Urinary bladder (tissue), 3 donors: ENCODE measurements at regions not wholly inside any gene's neighbourhood (a gene's known extent, or its start where the extent isn't known, plus 50 kb on each side); places are given as distances from the start of the nearest gene placed in this dataset.
"Not testable (repeated sequence)": the region's sequence is repeated elsewhere in the genome, so short reads cannot be mapped to it uniquely, and the experiment has no call there.

Source experiments
- DNase-seq: peaks from one replicate; pipeline ENCODE4 v3.0.0-alpha.2; 2015; ENCODE audit errors: extremely low spot score
- H3K27ac ChIP-seq: one replicate; pipeline ENCODE4 v1.5.1; 2013; ENCODE audit warnings: low read depth, mild to moderate bottlenecking, moderate library complexity
- H3K36me3 ChIP-seq: one replicate; pipeline ENCODE4 v1.6.1; 2013; ENCODE audit warnings: mild to moderate bottlenecking, moderate library complexity; ENCODE audit not compliant: insufficient read depth
- H3K4me1 ChIP-seq: one replicate; pipeline ENCODE4 v1.6.1; 2013; ENCODE audit warnings: mild to moderate bottlenecking, moderate library complexity; ENCODE audit not compliant: insufficient read depth
- H3K4me3 ChIP-seq: one replicate; pipeline ENCODE4 v1.5.1; 2013; ENCODE audit warnings: low read depth, low read length
- WGBS: extraction: QIAGEN DNeasy Blood & Tissue Kit; methylation state at CpG from one replicate; pipeline ENCODE4 v1.1.7; 2013; 5-methylcytosine and 5-hydroxymethylcytosine counted together
- donor health status: healthy with polysubstance abuse.
- donor health status: healthy.

DNA sequence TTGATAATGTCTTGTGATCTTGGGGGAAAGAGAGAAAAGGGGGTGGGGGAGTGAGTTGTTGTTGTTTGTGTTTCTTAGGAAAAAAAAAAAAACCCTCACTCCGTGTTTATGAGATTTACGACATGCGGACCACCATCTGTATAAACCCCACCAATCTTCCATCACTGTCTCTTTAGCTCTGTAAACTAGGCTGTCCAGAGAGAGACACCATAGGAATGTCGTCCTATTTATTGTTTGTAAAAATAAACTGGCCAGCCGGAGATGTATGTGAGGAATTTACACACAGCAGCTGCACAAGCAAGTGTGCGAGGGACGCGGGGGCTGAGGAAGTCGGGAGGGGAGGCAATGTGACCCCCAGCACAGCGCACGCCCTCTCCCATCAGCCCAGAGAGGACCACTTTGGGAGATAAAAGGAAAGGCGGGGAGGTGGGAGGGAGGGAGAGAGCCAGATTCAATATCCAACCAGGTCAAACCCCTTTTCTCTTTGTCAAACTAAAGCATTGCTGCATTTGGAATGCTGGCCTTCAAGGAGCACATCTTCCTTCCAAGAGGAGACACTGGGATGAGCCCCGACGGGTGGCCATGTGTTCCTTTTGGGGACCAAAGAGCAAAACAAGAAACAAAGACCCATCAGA, 136.2 kb upstream of the SALL1 start:
- no peaks in the 10 kb centered on the region for H3K4me1 ChIP-seq
- H3K36me3 ChIP-seq: no peaks in the 10 kb centered on the region
- no peak overlapping the region for H3K4me3 ChIP-seq
- WGBS: 35% methylated on average over 14 of the region's 14 CpGs
- no peak for DNase-seq
- no peak overlapping the region for H3K27ac ChIP-seq

DNA sequence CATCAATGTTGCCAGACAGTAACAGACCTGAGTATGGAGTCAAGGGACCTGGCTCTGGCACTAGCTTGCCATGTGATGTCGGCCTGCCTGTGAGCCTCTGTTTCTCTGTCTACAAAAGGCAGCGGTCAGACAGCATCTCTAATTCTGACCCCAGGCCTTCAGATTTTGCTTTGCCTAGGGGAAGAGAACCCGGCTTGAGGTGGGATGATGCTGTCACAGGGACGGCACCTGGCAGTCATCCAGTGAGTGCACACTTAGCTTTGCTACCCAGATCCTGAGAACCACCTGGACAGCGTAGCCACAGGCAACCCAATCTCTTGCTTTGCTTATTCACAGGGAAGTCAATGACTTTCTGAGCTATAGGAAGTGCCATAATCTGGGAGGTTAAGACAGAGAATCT, 135.2 kb upstream of the SALL1 start:
- no peaks in the 10 kb centered on the region for H3K4me1 ChIP-seq
- no peak overlapping the region for H3K4me3 ChIP-seq
- no peaks in the 10 kb centered on the region for H3K36me3 ChIP-seq
- WGBS: 90% methylated on average over 5 of the region's 5 CpGs
- DNase-seq: no peak
- H3K27ac ChIP-seq: no peak overlapping the region

DNA sequence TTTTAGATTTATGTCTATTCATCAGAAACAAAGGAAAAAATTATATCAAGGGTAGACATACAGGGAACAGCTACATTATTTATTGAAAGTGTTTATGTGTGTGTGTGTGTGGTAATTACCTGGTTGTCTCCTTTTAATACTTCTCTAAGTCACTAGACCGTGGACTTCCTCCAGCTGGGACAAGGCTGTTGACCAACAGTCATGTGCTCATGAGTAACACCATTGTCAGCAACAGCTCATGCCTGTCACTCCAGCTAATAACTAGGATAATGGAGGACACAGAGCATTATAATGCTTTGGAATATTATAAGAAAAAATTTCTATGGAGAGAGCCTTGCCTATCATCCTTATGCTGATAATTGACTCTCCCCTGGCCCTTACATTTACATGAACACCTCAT, 125.3 kb upstream of the SALL1 start:
- H3K36me3 ChIP-seq: no peaks in the 10 kb centered on the region
- H3K4me1 ChIP-seq: no peaks in the 10 kb centered on the region
- no peak overlapping the region for H3K4me3 ChIP-seq
- 70% methylated on average over 1 of the region's 1 CpG for WGBS
- DNase-seq: no peak
- no peak overlapping the region for H3K27ac ChIP-seq

DNA sequence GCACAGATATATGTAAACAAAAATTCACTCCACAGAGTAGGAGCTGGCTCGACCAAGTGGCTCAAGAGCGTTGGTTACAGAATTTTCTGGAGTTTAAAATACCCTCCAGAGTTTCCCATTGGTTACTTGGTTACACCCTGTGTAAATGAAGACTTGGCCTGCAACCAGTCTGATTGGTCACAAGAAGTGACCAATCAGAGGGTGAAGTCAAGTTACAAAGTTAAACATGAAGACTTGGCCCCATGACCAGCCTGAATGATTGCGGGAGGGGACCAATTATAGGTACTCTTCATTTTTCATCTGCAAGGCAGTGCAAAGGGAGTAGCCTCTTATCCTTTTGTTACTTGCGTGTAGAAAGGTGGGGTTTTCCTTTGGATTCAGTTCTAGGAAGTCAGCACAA, 121.3 kb upstream of the SALL1 start:
- Histone ChIP-seq H3K4me1 (no peaks in the 10 kb centered on the region), H3K36me3 (no peaks in the 10 kb centered on the region), H3K4me3 (no peak overlapping the region), H3K27ac (no peak overlapping the region)
- DNase-seq: no peak
- 83% methylated on average over 4 of the region's 4 CpGs for WGBS

DNA sequence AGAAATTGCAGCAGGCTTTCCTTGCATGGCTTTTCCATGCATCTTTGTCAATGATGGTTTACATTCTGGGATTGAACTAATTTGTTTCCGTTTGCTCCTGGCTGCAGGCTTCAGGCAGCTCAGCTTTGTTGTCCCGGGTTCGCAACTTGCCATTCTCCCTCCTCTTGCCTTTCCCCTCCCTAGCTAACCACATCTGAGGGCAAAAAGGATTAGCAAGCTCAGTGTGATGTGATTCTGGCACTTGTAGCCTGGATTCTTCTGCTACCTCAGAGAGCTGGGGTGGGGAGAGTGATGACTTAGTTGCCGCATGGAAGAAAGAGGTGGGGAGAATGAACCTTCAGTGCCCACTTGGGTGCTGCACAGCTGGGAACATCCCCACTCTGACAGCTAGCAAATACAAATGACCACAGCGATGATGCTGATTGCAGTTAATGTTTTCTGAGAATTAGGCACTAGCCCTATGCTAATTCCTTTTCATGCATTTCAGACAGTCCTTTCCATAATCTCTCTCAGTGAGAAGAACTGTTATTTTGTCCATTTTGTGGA, 120.2 kb upstream of the SALL1 start:
- no peak for DNase-seq
- WGBS: 39% methylated on average over 5 of the region's 5 CpGs
- no peak overlapping the region for H3K27ac ChIP-seq
- H3K4me1 ChIP-seq: no peaks in the 10 kb centered on the region
- H3K36me3 ChIP-seq: no peaks in the 10 kb centered on the region
- H3K4me3 ChIP-seq: no peak overlapping the region

DNA sequence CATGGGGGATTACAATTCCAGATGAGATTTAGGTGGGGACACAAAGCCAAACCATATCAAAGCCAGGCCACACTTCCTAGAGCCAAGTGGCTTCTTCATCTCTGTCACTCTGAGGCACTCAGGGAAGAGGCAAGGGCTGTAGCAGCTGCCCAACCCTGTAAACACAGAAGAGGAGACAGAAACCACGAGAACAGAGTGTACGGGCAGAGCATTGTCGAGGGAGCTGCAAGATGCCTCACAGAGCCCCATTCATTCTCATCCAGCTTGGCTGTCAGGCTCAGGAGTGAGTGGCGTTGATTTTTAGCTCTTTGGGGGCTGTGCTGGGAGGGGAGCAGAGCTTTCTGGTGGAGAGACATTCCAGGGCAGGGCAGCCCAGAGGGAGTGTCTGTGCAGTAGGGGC, 117.2 kb upstream of the SALL1 start:
- no peak overlapping the region for H3K4me3 ChIP-seq
- no peaks in the 10 kb centered on the region for H3K36me3 ChIP-seq
- 24% methylated on average over 4 of the region's 4 CpGs for WGBS
- H3K4me1 ChIP-seq: no peaks in the 10 kb centered on the region
- H3K27ac ChIP-seq: no peak overlapping the region
- no peak for DNase-seq

DNA sequence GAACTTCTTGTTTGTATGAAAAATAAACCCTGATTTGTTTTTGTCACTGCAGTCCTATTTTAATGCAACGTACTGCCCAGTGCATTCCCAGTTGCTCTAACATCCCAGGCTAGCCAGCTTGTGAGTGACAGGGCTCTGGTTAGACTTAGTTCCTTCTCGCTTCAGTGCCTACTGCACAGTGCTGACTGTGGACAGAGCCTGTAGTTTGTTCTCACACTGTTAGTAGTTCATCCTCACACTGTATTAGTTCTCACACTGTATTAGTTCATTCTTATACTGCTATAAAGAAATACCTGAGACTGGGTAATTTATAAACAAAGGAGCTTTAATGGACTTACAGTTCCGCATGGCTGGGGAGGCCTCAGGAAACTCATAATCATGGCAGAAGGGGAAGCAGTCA, 116.6 kb upstream of the SALL1 start:
- Histone ChIP-seq H3K27ac (no peak overlapping the region), H3K4me3 (no peak overlapping the region), H3K4me1 (no peaks in the 10 kb centered on the region), H3K36me3 (no peaks in the 10 kb centered on the region)
- WGBS: 63% methylated on average over 3 of the region's 3 CpGs
- DNase-seq: no peak

DNA sequence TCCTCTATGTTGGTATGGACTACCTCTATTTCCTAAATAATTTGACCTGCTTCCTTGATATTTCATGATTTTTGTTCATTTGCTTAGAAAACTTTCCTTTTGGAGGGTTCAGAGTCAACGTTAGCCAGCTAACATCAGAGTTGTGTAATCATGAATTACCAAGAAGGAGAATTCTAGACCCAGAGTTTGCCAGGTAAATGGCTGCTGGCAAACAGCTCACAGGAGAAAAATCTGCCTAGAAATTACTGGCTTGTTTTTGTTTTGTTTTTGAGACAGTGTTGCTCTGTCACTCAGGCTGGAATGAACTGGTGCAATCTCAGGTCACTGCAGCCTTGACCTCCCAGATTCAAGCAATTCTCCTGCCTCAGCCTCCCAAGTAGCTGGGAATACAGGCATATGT, 111.4 kb upstream of the SALL1 start:
- WGBS: 85% methylated on average over 1 of the region's 1 CpG
- no peak for DNase-seq
- H3K4me3 ChIP-seq: no peak overlapping the region
- H3K36me3 ChIP-seq: no peaks in the 10 kb centered on the region
- no peak overlapping the region for H3K27ac ChIP-seq
- no peaks in the 10 kb centered on the region for H3K4me1 ChIP-seq

DNA sequence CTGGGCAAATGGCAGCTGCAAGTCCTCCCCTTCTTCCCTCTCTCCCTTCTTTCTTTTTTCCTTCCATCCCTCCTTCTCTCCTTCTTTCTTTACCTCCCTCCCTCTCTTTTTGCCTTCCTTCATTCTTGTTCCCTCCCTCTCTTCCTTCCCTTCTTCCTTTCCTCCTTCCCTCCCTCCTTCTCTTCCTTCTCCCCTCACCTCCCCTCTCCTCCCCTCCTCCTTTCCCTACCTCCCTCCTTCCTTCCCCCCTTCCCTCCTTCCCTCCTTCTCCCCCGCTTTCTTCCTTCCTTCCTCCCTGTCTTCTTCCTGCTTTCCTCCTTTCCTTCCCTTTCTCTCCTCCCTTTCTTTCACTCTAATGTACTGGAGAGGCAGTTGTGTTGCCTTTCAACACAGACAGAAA, 110.8 kb upstream of the SALL1 start:
- Histone ChIP-seq H3K36me3 (no peaks in the 10 kb centered on the region), H3K27ac (no peak overlapping the region), H3K4me1 (no peaks in the 10 kb centered on the region), H3K4me3 (no peak overlapping the region)
- 85% methylated on average over 1 of the region's 1 CpG for WGBS
- DNase-seq: no peak

DNA sequence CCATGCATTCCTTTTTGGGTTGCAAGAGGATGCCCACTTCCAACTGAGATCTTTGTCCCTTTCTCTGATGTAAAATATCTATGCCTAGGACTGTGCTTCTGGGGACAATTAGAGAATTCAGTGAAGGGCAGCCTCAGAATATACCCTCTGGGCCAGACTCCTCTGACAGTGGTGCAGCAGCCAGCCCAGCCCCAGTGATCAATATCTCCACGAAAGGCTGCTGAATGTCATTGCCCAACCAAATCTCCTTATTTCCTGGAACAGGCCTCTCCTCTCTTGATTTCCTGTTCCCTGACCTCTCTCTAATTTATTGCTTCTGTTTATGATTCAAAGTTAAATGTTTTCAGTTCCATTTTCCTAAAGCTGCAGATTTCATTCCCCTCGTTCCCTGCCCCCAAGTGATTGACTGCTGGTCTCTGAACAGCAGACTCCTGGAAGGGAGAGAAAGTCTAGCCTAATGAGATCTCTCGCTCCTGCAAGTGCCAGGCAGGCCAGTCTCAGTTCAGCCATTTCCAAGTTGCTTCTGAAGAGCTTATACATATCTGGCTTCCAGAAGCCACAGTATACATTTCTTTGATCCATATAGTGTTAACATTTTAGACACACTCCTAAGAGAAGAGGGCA, 104.4 kb upstream of the SALL1 start:
- 60% methylated on average over 3 of the region's 3 CpGs for WGBS
- no peak for DNase-seq

DNA sequence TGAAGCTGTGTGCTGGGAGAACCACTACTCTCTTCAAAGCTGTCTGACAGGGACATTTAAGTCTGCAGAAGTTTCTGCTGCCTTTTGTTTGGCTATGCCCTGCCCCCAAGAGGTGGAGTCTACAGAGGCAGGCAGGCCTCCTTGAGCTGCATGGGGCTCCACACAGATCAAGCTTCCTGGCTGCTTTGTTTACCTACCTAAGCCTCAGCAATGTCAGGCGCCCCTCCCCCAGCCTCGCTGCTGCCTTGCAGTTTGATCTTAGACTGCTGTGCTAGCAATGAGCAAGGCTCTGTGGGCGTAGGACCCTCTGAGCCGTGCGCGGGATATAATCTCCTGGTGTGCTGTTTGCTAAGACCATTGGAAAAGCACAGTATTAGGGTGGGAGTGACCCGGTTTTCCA, 103.3 kb upstream of the SALL1 start:
- H3K4me1 ChIP-seq, H3K4me3 ChIP-seq, DNase-seq, H3K36me3 ChIP-seq, H3K27ac ChIP-seq: not testable (repeated sequence)
- 92% methylated on average over 7 of the region's 7 CpGs for WGBS

More for the DNA sequence above, 104.4 kb upstream of the SALL1 start:
- H3K36me3 ChIP-seq: no peaks in the 10 kb centered on the region
- H3K4me1 ChIP-seq: no peaks in the 10 kb centered on the region
- H3K4me3 ChIP-seq: no peak overlapping the region
- H3K27ac ChIP-seq: no peak overlapping the region

DNA sequence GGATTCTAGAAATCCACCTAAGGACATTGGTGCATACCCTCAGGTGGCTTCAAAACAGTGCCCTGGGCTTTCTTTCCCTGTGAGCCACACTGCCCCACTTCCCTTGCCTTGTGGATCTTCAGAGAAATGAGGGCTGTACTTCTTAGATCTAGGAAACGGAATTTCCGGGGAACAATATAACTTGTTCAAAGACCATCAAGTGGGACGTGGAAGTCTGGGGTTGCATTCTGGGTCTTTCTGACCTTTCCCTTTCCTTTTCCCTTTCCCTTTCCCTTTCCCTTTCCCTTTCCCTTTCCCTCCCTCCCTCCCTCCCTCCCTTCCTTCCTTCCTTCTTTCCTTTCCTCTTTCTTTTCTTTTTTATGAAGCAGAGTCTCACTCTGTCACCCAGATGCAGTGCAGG, 97.1 kb upstream of the SALL1 start:
- 91% methylated on average over 3 of the region's 3 CpGs for WGBS
- Histone ChIP-seq H3K4me3 (no peak overlapping the region), H3K36me3 (no peaks in the 10 kb centered on the region), H3K4me1 (no peaks in the 10 kb centered on the region), H3K27ac (no peak overlapping the region)
- no peak for DNase-seq

DNA sequence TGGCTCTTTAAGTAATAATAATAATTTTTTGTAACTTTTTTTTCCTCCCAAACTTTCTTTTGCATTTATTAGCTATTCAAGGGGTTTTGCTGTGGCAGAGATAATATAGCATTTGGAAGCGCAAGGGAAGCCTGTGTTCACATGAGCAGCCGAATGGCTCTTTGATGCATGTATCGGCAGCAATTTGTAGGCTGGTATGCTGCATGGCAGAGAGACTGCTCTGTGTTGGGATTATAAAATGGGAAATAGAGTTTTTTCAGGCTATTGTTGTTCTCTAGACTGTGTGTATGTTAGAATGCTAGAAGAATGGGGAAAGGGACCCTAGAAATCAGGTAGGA, 94.6 kb upstream of the SALL1 start:
- 69% methylated on average over 3 of the region's 3 CpGs for WGBS

DNA sequence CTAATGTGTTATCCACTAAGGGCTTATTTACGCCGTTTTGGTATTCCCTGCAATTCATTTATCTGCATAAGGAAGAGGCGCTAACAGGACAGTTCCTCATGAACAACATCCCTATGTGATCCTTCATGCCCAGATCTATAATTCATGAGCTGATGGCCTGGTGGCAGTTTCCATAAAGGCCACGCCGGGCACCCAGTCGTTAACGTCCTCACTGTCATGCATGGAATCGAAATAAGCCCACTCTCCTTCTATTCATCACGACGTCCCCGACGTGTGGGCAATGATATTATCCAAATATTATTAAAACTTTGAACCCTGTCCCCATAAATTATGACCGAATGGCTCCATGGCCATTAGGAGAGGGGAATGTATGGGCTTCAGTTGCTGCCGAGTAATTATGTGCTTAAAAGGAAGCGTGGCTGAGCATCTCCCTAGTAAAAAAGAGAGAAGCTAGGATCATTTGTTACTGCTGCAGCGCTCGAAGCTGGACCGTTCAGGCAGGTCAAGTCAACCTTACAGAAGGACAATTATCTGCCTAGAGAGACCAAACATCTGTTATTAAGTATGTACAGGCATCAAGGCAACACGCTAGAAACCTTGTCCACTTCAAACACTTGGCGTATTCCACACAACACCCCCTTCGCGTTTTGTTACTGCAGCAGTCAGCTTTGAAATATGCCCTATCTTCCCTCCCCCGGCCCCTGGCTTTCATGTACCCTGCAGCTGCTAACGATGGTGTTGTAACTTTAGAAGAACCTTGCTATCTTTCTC, 94.0 kb upstream of the SALL1 start:
- Histone ChIP-seq H3K4me1 (no peaks in the 10 kb centered on the region), H3K27ac (no peak overlapping the region), H3K4me3 (no peak overlapping the region), H3K36me3 (no peaks in the 10 kb centered on the region)
- peak; percentile 1 for DNase-seq
- WGBS: 45% methylated on average over 24 of the region's 24 CpGs

More for the DNA sequence above, 94.6 kb upstream of the SALL1 start:
- DNase-seq: no peak
- Histone ChIP-seq H3K36me3 (no peaks in the 10 kb centered on the region), H3K4me1 (no peaks in the 10 kb centered on the region), H3K4me3 (no peak overlapping the region), H3K27ac (no peak overlapping the region)
